ENCODE measurements at regions not wholly inside any gene's neighbourhood (a gene's known extent, or its start where the extent isn't known, plus 50 kb on each side); places are given as distances from the start of the nearest gene placed in this dataset.

GRCh38 chr3:187498211-187498724 is 130.1 kb downstream of the RTP4 start:
- TF ChIP-seq POLR2A (IDR thresholded peaks at IDR 0.05) (no peak), CTCF (IDR thresholded peaks at IDR 0.05) (no peak), POLR2AphosphoS5 (IDR thresholded peaks at IDR 0.05) (no peak)

Measured in suprapubic skin (tissue), 4 donors.